Heart right ventricle (tissue), 16 donors: ENCODE measurements at regions not wholly inside any gene's neighbourhood (a gene's known extent, or its start where the extent isn't known, plus 50 kb on each side); places are given as distances from the start of the nearest gene placed in this dataset.

Source experiments
- ATAC-seq, 8 donors: fragments of 200-7000 bp; cut with Tn5 transposase; one replicate each; pipeline ENCODE4 v1.9.1; 2020; ENCODE audit warnings: mild to moderate bottlenecking in 8 of 8, moderate library complexity in 8 of 8, moderate number of reproducible peaks in 1 of 8
- DNase-seq, 2 donors: peaks; one replicate each; pipeline ENCODE4 v3.0.0-alpha.2; 2020
- H3K27ac ChIP-seq, 10 donors: fragments of 200-600 bp; sonication (generic) in 2 of 10; one replicate each; pipeline versions ENCODE4 v1.5.0 to v1.8.0; 2020 to 2022; ENCODE audit warnings: mild to moderate bottlenecking in 3 of 10
- H3K27me3 ChIP-seq, 7 donors: fragments of 200-600 bp; one replicate each; pipeline ENCODE4 v1.8.0; 2021 to 2022; ENCODE audit warnings: mild to moderate bottlenecking in 2 of 7
- H3K36me3 ChIP-seq, 9 donors: fragments of 200-600 bp; sonication (generic) in 1 of 9; one replicate each; pipeline versions ENCODE4 v1.5.0 to v1.8.0; 2020 to 2022; ENCODE audit warnings: mild to moderate bottlenecking in 2 of 9
- H3K4me1 ChIP-seq, 9 donors: fragments of 200-600 bp; sonication (generic) in 1 of 9; one replicate each; pipeline versions ENCODE4 v1.5.0 to v1.8.0; 2020 to 2022; ENCODE audit warnings: mild to moderate bottlenecking in 4 of 9
- H3K4me3 ChIP-seq, 10 donors: fragments of 200-600 bp; sonication (generic) in 2 of 10; one replicate each; pipeline versions ENCODE4 v1.5.0 to v1.8.0; 2020 to 2022; ENCODE audit warnings: mild to moderate bottlenecking in 7 of 10, moderate library complexity in 2 of 10
- H3K9me3 ChIP-seq, 11 donors: fragments of 200-600 bp in 10 of 11; sonication (generic) in 2 of 11; one replicate each; pipeline versions ENCODE4 v1.5.0 to v1.8.0; 2013 to 2022; ENCODE audit warnings: mild to moderate bottlenecking in 2 of 11, control low read depth in 1 of 11, moderate library complexity in 1 of 11
- CTCF ChIP-seq, 9 donors: fragments of 200-600 bp; sonication (generic) in 2 of 9; IDR thresholded peaks; one replicate each; pipeline versions ENCODE4 v1.5.0 to v1.8.0; 2021 to 2022; ENCODE audit warnings: antibody characterized with exemption in 9 of 9, mild to moderate bottlenecking in 5 of 9, moderate library complexity in 1 of 9
- WGBS, 2 donors: extraction: QIAGEN DNeasy Blood & Tissue Kit; methylation state at CpG; one replicate each; pipeline ENCODE4 v1.1.7; 2013; ENCODE audit warnings: inconsistent platforms in 1 of 2; 5-methylcytosine and 5-hydroxymethylcytosine counted together
- intact Hi-C, 10 donors: fragments of 100-400 bp; cut with DNase I; formaldehyde crosslinking; loops; one replicate each; pipeline versions ENCODE4 v1.11.1 to v1.14.2; 2022
- donor health status: Arrhythmogenic right ventricular cardiomyopathy.
- donor health status: ischemic (EF 13 %, LVEDD 7.1; RV severe dilation, severe dysfunction).
- donor health status: healthy with polysubstance abuse.
- donor health status: DM: no; HTN: yes; CAD: no.
- donor health status: DM: no; HTN: no; CAD: no.
- donor health status: ischemic (EF 25% LVEDD 6.9; RV normal size, moderate dysfunction).
- donor health status: ischemic (EF 25% LVEDD 5.7; RV mildly dilated, moderate dysfunction).
- donor health status: healthy.
- donor health status: DM: yes; HTN: yes; CAD: no.
- donor health status: Ischemic cardiomyopathy.
- donor health status: ischemic (EF 35%, LVEDD 5.7; RV mildly dilated, moderate dysfunction).
- donor health status: nonischemic (EF 11% LVEDD 7.7; RV severe dilation, severe dysfunction).
- donor health status: DM: yes; HTN: yes; CAD: no.
- donor health status: PGD.
- donor health status: ischemic (EF 29% LVEDD 5.4; RV normal size, mild dysfunction).
- donor health status: nonischemic (EF 23%, LVEDD 6.1; RV moderate dilation, normal function).

DNA sequence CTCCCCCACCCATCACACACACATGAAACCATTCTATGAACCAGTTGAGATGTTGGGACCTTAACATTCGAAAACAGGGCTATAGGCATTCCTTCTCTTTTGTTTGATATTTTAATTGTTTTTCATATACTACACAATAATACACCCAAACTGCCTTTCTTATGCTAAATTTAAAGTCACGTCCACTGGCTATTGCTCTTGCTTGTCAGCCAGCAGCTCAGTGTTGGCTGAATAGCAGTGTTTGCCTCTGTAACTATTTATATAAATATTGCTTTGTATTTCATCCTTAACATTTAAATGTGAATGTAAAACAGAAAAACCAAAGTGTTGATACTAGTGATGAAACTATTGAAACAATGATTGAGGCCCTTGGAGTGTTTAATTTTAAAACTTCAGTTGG, 234.4 kb upstream of the KCNK2 start:
- intact Hi-C loops = no loop called here
- 71 to 78% methylated on average over 2 of the region's 2 CpGs for WGBS, 2 donors
- Histone ChIP-seq H3K4me1 (no peaks in the 10 kb centered on the region), H3K36me3 (no peaks in the 10 kb centered on the region), H3K9me3 (peaks cover 0 to 19% (median 0%) of the 10 kb centered on the region in 11 donors), H3K27ac (no peak overlapping the region), H3K4me3 (no peak overlapping the region), H3K27me3 (peaks cover 0 to 15% (median 0%) of the 10 kb centered on the region in 7 donors)
- no peak for TF ChIP-seq CTCF (IDR thresholded peaks at IDR 0.05)
- no peak for ATAC-seq
- no peak for DNase-seq

DNA sequence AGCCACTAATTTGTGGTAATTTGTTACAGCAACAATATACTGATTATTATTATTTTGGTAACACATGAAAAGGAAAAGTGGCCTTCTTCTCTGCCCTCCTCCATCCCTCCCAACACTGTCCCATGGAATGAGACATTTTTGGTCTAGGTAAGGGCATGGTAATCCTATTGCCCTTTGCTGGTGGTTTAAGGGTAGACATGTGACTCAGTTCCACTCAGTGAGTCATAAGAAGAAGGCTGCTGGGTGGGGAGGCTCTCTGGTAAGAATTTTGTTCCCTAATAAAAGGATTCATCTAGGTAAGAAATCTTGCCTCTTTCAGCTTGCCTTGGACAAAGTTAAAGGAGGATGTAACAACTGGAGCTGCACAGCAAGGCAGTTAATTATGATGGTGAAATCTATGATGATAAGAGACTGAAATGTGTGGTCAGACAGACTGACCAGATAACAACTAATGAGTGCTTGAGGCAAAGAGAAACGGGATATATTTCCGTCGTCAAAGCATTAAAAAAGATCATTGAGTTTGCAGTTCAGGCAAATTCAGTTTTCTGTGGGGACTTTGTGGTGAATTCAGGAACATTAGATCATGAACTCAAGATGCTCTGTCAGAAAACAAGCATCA, 232.0 kb upstream of the KCNK2 start:
- DNase-seq (no peak), ATAC-seq (no peak)
- Histone ChIP-seq H3K27me3 (peaks cover 0 to 14% (median 0%) of the 10 kb centered on the region in 7 donors), H3K27ac (no peak overlapping the region), H3K36me3 (no peaks in the 10 kb centered on the region), H3K4me1 (no peaks in the 10 kb centered on the region), H3K9me3 (peaks cover 0 to 19% (median 0%) of the 10 kb centered on the region in 11 donors), H3K4me3 (no peak overlapping the region)
- intact Hi-C loops = no loop called here
- no peak for TF ChIP-seq CTCF (IDR thresholded peaks at IDR 0.05)
- WGBS, 2 donors = 75 to 79% methylated on average over 3 of the region's 3 CpGs

GRCh38 chr1:214853340-214853739, 229.2 kb upstream of the KCNK2 start:
- WGBS, 2 donors = 88 to 91% methylated on average over 4 of the region's 4 CpGs
- no peak overlapping the region for H3K27ac ChIP-seq
- TF ChIP-seq CTCF (IDR thresholded peaks at IDR 0.05) = no peak
- H3K4me1 ChIP-seq = no peaks in the 10 kb centered on the region
- DNase-seq (no peak), ATAC-seq (no peak)
- H3K4me3 ChIP-seq = no peak overlapping the region
- intact Hi-C loops = no loop called here
- H3K9me3 ChIP-seq = peaks cover 0 to 19% (median 0%) of the 10 kb centered on the region in 11 donors
- H3K36me3 ChIP-seq = no peaks in the 10 kb centered on the region
- H3K27me3 ChIP-seq = peaks cover 0 to 14% (median 0%) of the 10 kb centered on the region in 7 donors

- TF ChIP-seq CTCF (IDR thresholded peaks at IDR 0.05) = no peak
- Histone ChIP-seq H3K27ac (no peak overlapping the region), H3K4me1 (no peaks in the 10 kb centered on the region), H3K36me3 (no peaks in the 10 kb centered on the region), H3K9me3 (peaks cover 0 to 19% (median 0%) of the 10 kb centered on the region in 11 donors), H3K4me3 (no peak overlapping the region), H3K27me3 (peaks cover 0 to 14% (median 0%) of the 10 kb centered on the region in 7 donors)
- intact Hi-C loops = no loop called here
- DNase-seq (no peak), ATAC-seq (no peak)
- WGBS, 2 donors = 90 to 95% methylated on average over 1 of the region's 1 CpG
Observed at GRCh38 chr1:214854126-214854875, 228.2 kb upstream of the KCNK2 start.
